ENCODE measurements at regions not wholly inside any gene's neighbourhood (a gene's known extent, or its start where the extent isn't known, plus 50 kb on each side); places are given as distances from the start of the nearest gene placed in this dataset.

DNA sequence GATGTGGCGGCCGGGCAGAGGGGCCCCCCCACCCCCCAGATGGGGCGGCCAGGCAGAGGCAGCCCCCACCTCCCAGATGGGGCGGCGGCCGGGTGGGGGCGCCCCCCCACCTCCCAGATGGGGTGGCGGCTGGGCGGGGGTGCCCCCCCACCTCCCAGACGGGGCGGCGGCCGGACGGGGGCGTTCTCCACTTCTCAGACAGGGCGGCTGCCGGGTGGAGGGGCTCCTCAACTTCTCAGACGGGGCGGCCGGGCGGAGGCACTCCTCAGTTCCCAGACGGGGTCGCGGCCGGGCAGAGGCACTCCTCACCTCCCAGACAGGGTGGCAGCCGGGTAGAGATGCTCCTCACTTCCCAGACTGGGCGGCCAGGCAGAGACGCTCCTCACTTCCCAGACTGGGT lies 469.8 kb downstream of the PCNX1 start:
- in situ Hi-C loops (cut with MboI; ENCODE audit: low pct_ligation_motif_present in 1 of 4, low pct_unique_long_range_greater_than_20kb in 1 of 4, low sequenced_read_pairs in 3 of 4), result no loop called here
- H3K4me1 ChIP-seq, result peaks cover 0 to 38% (median 12%) of the 10 kb centered on the region in 4 donors
- intact Hi-C loops (cut with DNase I; ENCODE audit: low total_unique reads), result no loop called here
- H3K4me3 ChIP-seq, result no peak overlapping the region
- 93 to 100% methylated on average over 1 to 26 of the region's 28 CpGs for WGBS, 2 donors (ENCODE audit: low coverage in 1 of 2)
- TF ChIP-seq EP300 (IDR thresholded peaks at IDR 0.05; ENCODE audit: low read depth), result no peak
- H3K9me3 ChIP-seq, result no peaks in the 10 kb centered on the region
- DNase-seq, result no peak
- H3K36me3 ChIP-seq, result no peaks in the 10 kb centered on the region
- H3K27ac ChIP-seq, result no peak overlapping the region
- H3K27me3 ChIP-seq, result no peaks in the 10 kb centered on the region

DNA sequence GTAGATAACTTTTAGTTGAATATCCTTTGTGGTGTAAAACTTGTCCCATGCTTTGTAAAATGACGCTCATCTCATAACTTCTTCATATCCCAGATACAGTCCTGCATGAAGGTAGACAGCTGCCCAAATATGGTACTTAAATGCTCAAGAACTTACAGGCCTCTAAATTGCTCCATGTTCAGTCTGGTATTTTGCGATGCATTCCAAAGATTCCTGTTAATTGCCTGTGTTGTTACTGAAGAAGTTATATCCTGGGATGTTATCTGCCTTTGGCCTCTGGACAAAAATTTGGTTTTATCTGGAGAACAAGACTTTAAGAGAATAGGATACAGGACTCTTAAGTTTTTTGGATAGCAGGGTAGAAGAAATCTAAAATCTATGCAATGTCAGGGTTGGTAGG lies 473.0 kb downstream of the PCNX1 start:
- Histone ChIP-seq H3K36me3 (no peaks in the 10 kb centered on the region), H3K4me3 (no peak overlapping the region), H3K27ac (no peak overlapping the region), H3K27me3 (no peaks in the 10 kb centered on the region), H3K4me1 (peaks cover 0 to 24% (median 2%) of the 10 kb centered on the region in 4 donors), H3K9me3 (no peaks in the 10 kb centered on the region)
- DNase-seq, result no peak
- intact Hi-C loops (cut with DNase I; ENCODE audit: low total_unique reads) (loop anchor here (10.0 kb wide), 1 partner anchor 815 kb away; no protein-coding TSS in a partner anchor), in situ Hi-C loops (cut with MboI; ENCODE audit: low pct_ligation_motif_present in 1 of 4, low pct_unique_long_range_greater_than_20kb in 1 of 4, low sequenced_read_pairs in 3 of 4) (no loop called here)
- WGBS, 2 donors (ENCODE audit: low coverage in 1 of 2), result 94 to 95% methylated on average over 2 of the region's 2 CpGs
- TF ChIP-seq POLR2A (IDR thresholded peaks at IDR 0.05), result no peak
- TF ChIP-seq POLR2AphosphoS5 (IDR thresholded peaks at IDR 0.05), result no peak
- TF ChIP-seq, protein P1, sequence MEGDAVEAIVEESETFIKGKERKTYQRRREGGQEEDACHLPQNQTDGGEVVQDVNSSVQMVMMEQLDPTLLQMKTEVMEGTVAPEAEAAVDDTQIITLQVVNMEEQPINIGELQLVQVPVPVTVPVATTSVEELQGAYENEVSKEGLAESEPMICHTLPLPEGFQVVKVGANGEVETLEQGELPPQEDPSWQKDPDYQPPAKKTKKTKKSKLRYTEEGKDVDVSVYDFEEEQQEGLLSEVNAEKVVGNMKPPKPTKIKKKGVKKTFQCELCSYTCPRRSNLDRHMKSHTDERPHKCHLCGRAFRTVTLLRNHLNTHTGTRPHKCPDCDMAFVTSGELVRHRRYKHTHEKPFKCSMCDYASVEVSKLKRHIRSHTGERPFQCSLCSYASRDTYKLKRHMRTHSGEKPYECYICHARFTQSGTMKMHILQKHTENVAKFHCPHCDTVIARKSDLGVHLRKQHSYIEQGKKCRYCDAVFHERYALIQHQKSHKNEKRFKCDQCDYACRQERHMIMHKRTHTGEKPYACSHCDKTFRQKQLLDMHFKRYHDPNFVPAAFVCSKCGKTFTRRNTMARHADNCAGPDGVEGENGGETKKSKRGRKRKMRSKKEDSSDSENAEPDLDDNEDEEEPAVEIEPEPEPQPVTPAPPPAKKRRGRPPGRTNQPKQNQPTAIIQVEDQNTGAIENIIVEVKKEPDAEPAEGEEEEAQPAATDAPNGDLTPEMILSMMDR (IDR thresholded peaks at IDR 0.05), result no peak
- no peak for TF ChIP-seq EP300 (IDR thresholded peaks at IDR 0.05; ENCODE audit: low read depth)

- DNase-seq, result no peak
- H3K27ac ChIP-seq, result no peak overlapping the region
Observed at GRCh38 chr14:71381814-71382213, 474.6 kb downstream of the PCNX1 start.

DNA sequence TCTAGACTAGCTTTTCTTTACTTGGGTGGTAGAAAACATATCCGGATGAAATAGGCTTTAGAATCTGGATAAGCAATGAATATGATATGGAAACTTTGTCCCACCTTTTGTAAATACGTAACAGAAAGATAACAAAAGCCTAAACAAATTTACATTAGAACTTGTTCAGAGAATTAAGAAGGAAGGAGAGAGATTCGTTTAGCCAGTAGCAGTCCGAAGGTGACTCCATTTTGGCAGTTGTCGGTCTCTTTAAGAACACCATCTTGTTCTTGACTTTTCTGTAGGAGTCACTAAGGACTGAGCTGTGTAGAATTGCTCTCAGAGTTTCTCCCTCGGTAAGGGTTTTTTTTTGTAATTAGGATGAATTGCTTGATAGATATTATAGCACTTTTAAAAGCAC lies 475.1 kb downstream of the PCNX1 start:
- Histone ChIP-seq H3K4me3 (no peak overlapping the region), H3K4me1 (peaks cover 0 to 24% (median 2%) of the 10 kb centered on the region in 4 donors), H3K36me3 (no peaks in the 10 kb centered on the region), H3K9me3 (no peaks in the 10 kb centered on the region), H3K27me3 (no peaks in the 10 kb centered on the region), H3K27ac (no peak overlapping the region)
- WGBS, 2 donors (ENCODE audit: low coverage in 1 of 2), result 70 to 75% methylated on average over 6 of the region's 6 CpGs
- no peak for DNase-seq
- in situ Hi-C loops (cut with MboI; ENCODE audit: low pct_ligation_motif_present in 1 of 4, low pct_unique_long_range_greater_than_20kb in 1 of 4, low sequenced_read_pairs in 3 of 4) (no loop called here), intact Hi-C loops (cut with DNase I; ENCODE audit: low total_unique reads) (loop anchor here (10.0 kb wide), 1 partner anchor 818 kb away; no protein-coding TSS in a partner anchor)
- TF ChIP-seq POLR2AphosphoS5 (IDR thresholded peaks at IDR 0.05) (no peak), POLR2A (IDR thresholded peaks at IDR 0.05) (no peak), EP300 (IDR thresholded peaks at IDR 0.05; ENCODE audit: low read depth) (no peak)
- TF ChIP-seq, protein P1 (IDR thresholded peaks at IDR 0.05), result no peak

More at GRCh38 chr14:71381814-71382213, 474.6 kb downstream of the PCNX1 start:
- TF ChIP-seq POLR2A (IDR thresholded peaks at IDR 0.05) (no peak), EP300 (IDR thresholded peaks at IDR 0.05; ENCODE audit: low read depth) (no peak), POLR2AphosphoS5 (IDR thresholded peaks at IDR 0.05) (no peak)
- TF ChIP-seq, protein P1 (IDR thresholded peaks at IDR 0.05), result no peak
- H3K27me3 ChIP-seq, result no peaks in the 10 kb centered on the region
- peaks cover 0 to 24% (median 2%) of the 10 kb centered on the region in 4 donors for H3K4me1 ChIP-seq
- no peaks in the 10 kb centered on the region for H3K36me3 ChIP-seq
- H3K9me3 ChIP-seq, result no peaks in the 10 kb centered on the region
- intact Hi-C loops (cut with DNase I; ENCODE audit: low total_unique reads) (loop anchor here (10.0 kb wide), 1 partner anchor 817 kb away; no protein-coding TSS in a partner anchor), in situ Hi-C loops (cut with MboI; ENCODE audit: low pct_ligation_motif_present in 1 of 4, low pct_unique_long_range_greater_than_20kb in 1 of 4, low sequenced_read_pairs in 3 of 4) (no loop called here)
- no peak overlapping the region for H3K4me3 ChIP-seq

DNA sequence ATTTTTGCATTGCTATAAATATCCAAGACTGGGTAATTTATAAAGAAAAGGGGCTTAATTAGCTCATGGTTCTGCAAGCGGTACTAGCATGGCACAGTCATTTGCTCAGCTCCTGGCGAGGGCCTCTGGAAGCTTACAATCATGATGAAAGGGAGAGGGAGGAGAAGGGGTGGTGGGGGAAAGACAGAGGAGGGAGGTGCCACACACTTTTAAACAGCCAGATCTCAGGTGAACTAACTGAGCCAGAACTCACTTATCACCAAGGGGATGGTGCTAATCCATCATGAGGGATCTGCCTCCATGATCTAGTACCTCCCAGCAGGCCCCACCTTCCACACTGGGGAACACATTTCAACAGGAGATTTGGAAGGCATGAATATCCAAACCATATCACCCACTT lies 476.3 kb downstream of the PCNX1 start:
- Histone ChIP-seq H3K4me3 (no peak overlapping the region), H3K27ac (no peak overlapping the region), H3K4me1 (peaks cover 0 to 19% (median 2%) of the 10 kb centered on the region in 4 donors), H3K27me3 (no peaks in the 10 kb centered on the region), H3K36me3 (no peaks in the 10 kb centered on the region), H3K9me3 (no peaks in the 10 kb centered on the region)
- in situ Hi-C loops (cut with MboI; ENCODE audit: low pct_ligation_motif_present in 1 of 4, low pct_unique_long_range_greater_than_20kb in 1 of 4, low sequenced_read_pairs in 3 of 4), result no loop called here
- intact Hi-C loops (cut with DNase I; ENCODE audit: low total_unique reads), result loop anchor here (10.0 kb wide), 1 partner anchor 819 kb away; no protein-coding TSS in a partner anchor
- WGBS, 2 donors (ENCODE audit: low coverage in 1 of 2), result 90 to 95% methylated on average over 2 of the region's 2 CpGs
- TF ChIP-seq, protein P1 (IDR thresholded peaks at IDR 0.05), result no peak
- TF ChIP-seq POLR2AphosphoS5 (IDR thresholded peaks at IDR 0.05) (no peak), POLR2A (IDR thresholded peaks at IDR 0.05) (no peak), EP300 (IDR thresholded peaks at IDR 0.05; ENCODE audit: low read depth) (no peak)
- no peak for DNase-seq

All from transverse colon (tissue), 4 donors.